ENCODE measurements at regions not wholly inside any gene's neighbourhood (a gene's known extent, or its start where the extent isn't known, plus 50 kb on each side); places are given as distances from the start of the nearest gene placed in this dataset.

DNA sequence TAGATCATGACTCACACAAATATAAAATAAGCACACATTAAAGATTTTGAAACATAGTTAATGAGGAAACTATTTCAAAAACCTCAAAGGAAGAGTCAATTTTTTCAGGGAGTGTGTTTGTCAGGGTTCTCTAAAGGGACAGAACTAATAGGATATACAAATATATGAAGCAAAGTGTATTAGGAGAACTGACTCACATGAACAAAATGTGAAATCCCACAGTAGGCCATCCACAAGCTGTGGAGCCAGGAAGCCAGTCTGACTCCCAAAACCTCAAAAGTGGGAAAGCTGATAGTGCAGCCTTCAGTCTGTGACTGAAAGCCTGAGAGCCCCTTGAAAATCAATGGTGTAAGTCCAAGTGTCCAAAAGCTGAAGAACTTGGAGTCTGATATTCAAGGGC lies 898.0 kb upstream of the EYS start:
- TF ChIP-seq, protein P1, sequence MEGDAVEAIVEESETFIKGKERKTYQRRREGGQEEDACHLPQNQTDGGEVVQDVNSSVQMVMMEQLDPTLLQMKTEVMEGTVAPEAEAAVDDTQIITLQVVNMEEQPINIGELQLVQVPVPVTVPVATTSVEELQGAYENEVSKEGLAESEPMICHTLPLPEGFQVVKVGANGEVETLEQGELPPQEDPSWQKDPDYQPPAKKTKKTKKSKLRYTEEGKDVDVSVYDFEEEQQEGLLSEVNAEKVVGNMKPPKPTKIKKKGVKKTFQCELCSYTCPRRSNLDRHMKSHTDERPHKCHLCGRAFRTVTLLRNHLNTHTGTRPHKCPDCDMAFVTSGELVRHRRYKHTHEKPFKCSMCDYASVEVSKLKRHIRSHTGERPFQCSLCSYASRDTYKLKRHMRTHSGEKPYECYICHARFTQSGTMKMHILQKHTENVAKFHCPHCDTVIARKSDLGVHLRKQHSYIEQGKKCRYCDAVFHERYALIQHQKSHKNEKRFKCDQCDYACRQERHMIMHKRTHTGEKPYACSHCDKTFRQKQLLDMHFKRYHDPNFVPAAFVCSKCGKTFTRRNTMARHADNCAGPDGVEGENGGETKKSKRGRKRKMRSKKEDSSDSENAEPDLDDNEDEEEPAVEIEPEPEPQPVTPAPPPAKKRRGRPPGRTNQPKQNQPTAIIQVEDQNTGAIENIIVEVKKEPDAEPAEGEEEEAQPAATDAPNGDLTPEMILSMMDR (IDR thresholded peaks at IDR 0.05): no peak
- TF ChIP-seq ZFX (IDR thresholded peaks at IDR 0.05; ENCODE audit: borderline replicate concordance): no peak
